NB4 (cell line): ENCODE measurements at regions not wholly inside any gene's neighbourhood (a gene's known extent, or its start where the extent isn't known, plus 50 kb on each side); places are given as distances from the start of the nearest gene placed in this dataset.

Source experiments
- CTCF ChIP-seq: IDR thresholded peaks from one replicate; pipeline ENCODE4 v1.5.1; 2012; ENCODE audit warnings: low read depth, low read length
- MYC ChIP-seq: IDR thresholded peaks from 2 replicates; pipeline ENCODE4 v1.6.1; 2011; ENCODE audit warnings: low read depth, low read length

- TF ChIP-seq CTCF (no peak), MYC (no peak)
Observed at GRCh38 chr11:69362315-69362714, 68.4 kb downstream of the MYEOV start.
